H9 (cell line): ENCODE measurements at regions not wholly inside any gene's neighbourhood (a gene's known extent, or its start where the extent isn't known, plus 50 kb on each side); places are given as distances from the start of the nearest gene placed in this dataset.

Experiments
- DNase-seq: peaks from one replicate; pipeline ENCODE4 v3.0.0-alpha.2; 2017
- H2AFZ ChIP-seq: one replicate; pipeline ENCODE4 v1.6.1; 2013; ENCODE audit warnings: mild to moderate bottlenecking, low read length, control low read depth, moderate library complexity
- H2AK5ac ChIP-seq: 2 replicates; pipeline ENCODE4 v1.6.1; 2013; ENCODE audit warnings: low read length, control low read depth, mixed read lengths; ENCODE audit not compliant: insufficient read length
- H2BK120ac ChIP-seq: one replicate; pipeline ENCODE4 v1.6.1; 2013; ENCODE audit warnings: low read depth, mild to moderate bottlenecking, low read length, control low read depth, inconsistent platforms; ENCODE audit not compliant: poor library complexity, severe bottlenecking
- H2BK12ac ChIP-seq: 2 replicates; pipeline ENCODE4 v1.6.1; 2013; ENCODE audit warnings: low read length, control low read depth, mixed read lengths, low read depth; ENCODE audit not compliant: insufficient read length
- H2BK15ac ChIP-seq: 2 replicates; pipeline ENCODE4 v1.6.1; 2013; ENCODE audit warnings: low read depth, low read length, control low read depth
- H2BK20ac ChIP-seq: one replicate; pipeline ENCODE4 v1.6.1; 2013; ENCODE audit warnings: low read depth, mild to moderate bottlenecking, low read length, control low read depth, inconsistent platforms; ENCODE audit not compliant: poor library complexity, severe bottlenecking
- H2BK5ac ChIP-seq: 2 replicates; pipeline ENCODE4 v1.6.1; 2013; ENCODE audit warnings: low read length, control low read depth, mixed read lengths; ENCODE audit not compliant: insufficient read length
- H3K14ac ChIP-seq: 2 replicates; pipeline ENCODE4 v1.6.1; 2013; ENCODE audit warnings: low read length, control low read depth; ENCODE audit not compliant: insufficient read depth
- H3K18ac ChIP-seq: 2 replicates; pipeline ENCODE4 v1.6.1; 2013; ENCODE audit warnings: low read depth, mild to moderate bottlenecking, mixed read lengths, low read length, control low read depth; ENCODE audit not compliant: insufficient read length
- H3K23ac ChIP-seq: 2 replicates; pipeline ENCODE4 v1.6.1; 2013; ENCODE audit warnings: low read length, control low read depth, mixed read lengths, low read depth; ENCODE audit not compliant: insufficient read length
- H3K23me2 ChIP-seq: 2 replicates; pipeline ENCODE4 v1.6.1; 2013; ENCODE audit warnings: low read depth, mild to moderate bottlenecking, mixed read lengths, low read length, control low read depth; ENCODE audit not compliant: insufficient read length, poor library complexity, severe bottlenecking
- H3K27ac ChIP-seq: 2 replicates; pipeline ENCODE4 v1.5.1; 2013; ENCODE audit warnings: low read length, control low read depth, mixed read lengths, low read depth; ENCODE audit not compliant: insufficient read length
- H3K27me3 ChIP-seq: 2 replicates; pipeline ENCODE4 v1.6.1; 2013; ENCODE audit warnings: low read length, control low read depth, inconsistent platforms; ENCODE audit not compliant: insufficient read depth
- H3K4ac ChIP-seq: 2 replicates; pipeline ENCODE4 v1.6.1; 2013; ENCODE audit warnings: low read depth, mild to moderate bottlenecking, control low read depth, inconsistent platforms, low read length, moderate library complexity
- H3K4me1 ChIP-seq: 2 replicates; pipeline ENCODE4 v1.6.1; 2013; ENCODE audit warnings: low read length, control low read depth, inconsistent platforms; ENCODE audit not compliant: insufficient read depth
- H3K4me2 ChIP-seq: 2 replicates; pipeline ENCODE4 v1.6.1; 2013; ENCODE audit warnings: low read length, control low read depth, mixed read lengths; ENCODE audit not compliant: insufficient read length, insufficient read depth
- H3K56ac ChIP-seq: 2 replicates; pipeline ENCODE4 v1.6.1; 2013; ENCODE audit warnings: low read depth, mild to moderate bottlenecking, mixed read lengths, low read length, control low read depth; ENCODE audit not compliant: insufficient read length
- H3K79me1 ChIP-seq: 2 replicates; pipeline ENCODE4 v1.6.1; 2013; ENCODE audit warnings: low read depth, mild to moderate bottlenecking, moderate library complexity, low read length, control low read depth, inconsistent platforms; ENCODE audit not compliant: insufficient read depth, poor library complexity, severe bottlenecking
- H3K79me2 ChIP-seq: 2 replicates; pipeline ENCODE4 v1.6.1; 2013; ENCODE audit warnings: low read length, control low read depth, inconsistent platforms; ENCODE audit not compliant: insufficient read depth
- H3K9ac ChIP-seq: 2 replicates; pipeline ENCODE4 v1.6.1; 2013; ENCODE audit warnings: low read length, control low read depth, mixed read lengths; ENCODE audit not compliant: insufficient read length; ENCODE audit errors: extremely low read depth
- H3K9me3 ChIP-seq: one replicate; pipeline ENCODE4 v1.6.1; 2013; ENCODE audit warnings: low read depth, low read length, inconsistent platforms; ENCODE audit not compliant: control insufficient read depth
- H3T11ph ChIP-seq: one replicate; pipeline ENCODE4 v1.6.1; 2013; ENCODE audit warnings: mild to moderate bottlenecking, low read length, control low read depth, inconsistent platforms
- H4K20me1 ChIP-seq: one replicate; pipeline ENCODE4 v1.6.1; 2013; ENCODE audit not compliant: control insufficient read depth, insufficient read length, insufficient read depth
- H4K5ac ChIP-seq: 2 replicates; pipeline ENCODE4 v1.6.1; 2013; ENCODE audit warnings: low read depth, mild to moderate bottlenecking, mixed read lengths, low read length, control low read depth; ENCODE audit not compliant: insufficient read length
- H4K8ac ChIP-seq: replicated peaks from 2 replicates; pipeline ENCODE4 v1.6.1; 2013; ENCODE audit warnings: low read length, control low read depth, mixed read lengths, low read depth; ENCODE audit not compliant: insufficient read length
- H4K91ac ChIP-seq: 2 replicates; pipeline ENCODE4 v1.6.1; 2013; ENCODE audit warnings: low read depth, mild to moderate bottlenecking, moderate library complexity, mixed read lengths, low read length, control low read depth; ENCODE audit not compliant: insufficient read length
- H3K27ac Mint-ChIP-seq, 3 experiments: 2 replicates in 2 of 3; 3 replicates in 1 of 3; pipeline ENCODE4 v1.8.0; 2020 to 2021; ENCODE audit warnings: mixed read lengths in 3 of 3, mild to moderate bottlenecking in 1 of 3, moderate library complexity in 1 of 3
- H3K27me3 Mint-ChIP-seq: 2 replicates; pipeline ENCODE4 v1.8.0; 2021; ENCODE audit warnings: low read depth, mild to moderate bottlenecking, moderate library complexity, mixed read lengths
- H3K36me3 Mint-ChIP-seq, 3 experiments: 2 replicates in 2 of 3; 3 replicates in 1 of 3; pipeline ENCODE4 v1.8.0; 2020 to 2021; ENCODE audit warnings: low read depth in 3 of 3, mixed read lengths in 3 of 3; ENCODE audit not compliant: insufficient read depth in 1 of 3
- H3K4me1 Mint-ChIP-seq, 2 experiments: 2 replicates each; pipeline ENCODE4 v1.8.0; 2020; ENCODE audit warnings: mixed read lengths in 2 of 2
- H3K4me3 Mint-ChIP-seq, 2 experiments: 2 replicates in 1 of 2; 3 replicates in 1 of 2; pipeline ENCODE4 v1.8.0; 2020 to 2021; ENCODE audit warnings: mild to moderate bottlenecking in 2 of 2, mixed read lengths in 2 of 2, moderate library complexity in 1 of 2
- H3K9me3 Mint-ChIP-seq, 2 experiments: 2 replicates in 1 of 2; 3 replicates in 1 of 2; pipeline ENCODE4 v1.8.0; 2020; ENCODE audit warnings: mild to moderate bottlenecking in 2 of 2, mixed read lengths in 2 of 2, moderate library complexity in 1 of 2
- CTCF ChIP-seq: fragments of 200-600 bp; sonication (generic); conservative IDR thresholded peaks from 3 replicates; pipeline ENCODE4 v1.8.0; 2021; ENCODE audit warnings: antibody characterized with exemption, mild to moderate bottlenecking
- WGBS: extraction: QIAGEN DNeasy Blood & Tissue Kit; methylation state at CpG from one replicate; pipeline ENCODE4 v1.1.7; 2013; ENCODE audit warnings: missing lambda C conversion rate, low lambda C conversion rate, mixed read lengths; ENCODE audit not compliant: insufficient read length; ENCODE audit errors: extremely low coverage; 5-methylcytosine and 5-hydroxymethylcytosine counted together

DNA sequence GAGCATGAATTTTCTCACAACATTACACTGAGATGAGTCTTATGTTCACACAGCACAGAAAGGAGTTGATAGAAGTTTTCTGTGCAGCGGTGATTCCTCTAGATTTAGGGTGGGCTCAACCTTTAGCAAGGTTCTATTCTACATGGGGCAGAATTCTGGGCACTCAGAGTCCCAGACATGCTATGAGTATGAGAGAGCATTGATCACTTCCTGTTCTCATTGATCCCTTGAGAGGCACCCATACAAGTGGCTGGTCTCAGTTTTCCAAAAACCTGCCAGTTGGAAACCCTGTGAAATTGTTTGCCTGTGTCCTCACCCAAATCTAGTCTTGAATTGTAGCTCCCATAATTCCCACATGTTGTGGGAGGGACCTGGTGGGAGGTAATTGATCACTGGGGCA is 112.5 kb upstream of the NR2F2 start:
- Mint-ChIP-seq H3K4me1 (no peaks in the 10 kb centered on the region), H3K27ac (no peak overlapping the region), H3K9me3 (no peaks in the 10 kb centered on the region; a peak in 1 of 5 replicates), H3K36me3 (no peaks in the 10 kb centered on the region; a peak in 1 of 7 replicates), H3K27me3 (peaks cover 44% of the 10 kb centered on the region), H3K4me3 (no peak overlapping the region)
- no peaks in the 10 kb centered on the region for H3K79me2 ChIP-seq
- TF ChIP-seq CTCF: no peak
- no peak overlapping the region for H3K9ac ChIP-seq
- H2BK5ac ChIP-seq: no peak overlapping the region
- DNase-seq: no peak
- no peak overlapping the region for H2AK5ac ChIP-seq
- no peak overlapping the region for H4K91ac ChIP-seq
- no peak overlapping the region for H4K5ac ChIP-seq
- no peak overlapping the region for H3K14ac ChIP-seq
- no peak overlapping the region for H2BK120ac ChIP-seq
- H3K4me2 ChIP-seq: no peak overlapping the region
- no peak overlapping the region for H2AFZ ChIP-seq
- no peak overlapping the region for H3K27ac ChIP-seq
- H3K23ac ChIP-seq: no peak overlapping the region
- no peak overlapping the region for H2BK15ac ChIP-seq
- WGBS: no CpG with 5 or more reads among the region's 1 CpG
- no peaks in the 10 kb centered on the region for H3K23me2 ChIP-seq
- H3K4me1 ChIP-seq: no peaks in the 10 kb centered on the region
- H3K9me3 ChIP-seq: no peaks in the 10 kb centered on the region
- no peak overlapping the region for H2BK20ac ChIP-seq
- H3K79me1 ChIP-seq: no peaks in the 10 kb centered on the region
- H3K4ac ChIP-seq: no peak overlapping the region
- no peaks in the 10 kb centered on the region for H4K20me1 ChIP-seq
- no peaks in the 10 kb centered on the region; the same call in 1 of the 2 replicates for H3K27me3 ChIP-seq
- H3K56ac ChIP-seq: no peak overlapping the region
- no peak overlapping the region for H4K8ac ChIP-seq
- H3K18ac ChIP-seq: no peak overlapping the region
- H2BK12ac ChIP-seq: no peak overlapping the region
- no peak overlapping the region for H3T11ph ChIP-seq
